K562 (cell line): ENCODE measurements at regions not wholly inside any gene's neighbourhood (a gene's known extent, or its start where the extent isn't known, plus 50 kb on each side); places are given as distances from the start of the nearest gene placed in this dataset.

Source experiments
- ATAC-seq: fragments of 200-7000 bp; cut with Tn5 transposase; 3 replicates; pipeline ENCODE4 v1.9.1; 2020; ENCODE audit warnings: moderate library complexity
- BruUV-seq: library from RNA; stranded (reverse); fragments of 400-500 nt; replicated peaks from 2 replicates; lab custom pipeline; 2021; lab: Mats Ljungman, UMichigan
- CTCF ChIA-PET: fragments of 300-600 bp; formaldehyde crosslinking; extraction: SDS; loops from one replicate; lab custom pipeline; 2021; ENCODE audit warnings: low intra/inter-chr PET ratio; lab: Yijun Ruan, JAX
- POLR2A ChIA-PET: fragments of 300-600, 350-650 bp; sonication (Branson Sonifier 250); formaldehyde crosslinking; extraction: SDS; loops from one replicate; lab custom pipeline; 2021; ENCODE audit warnings: antibody characterized with exemption, inconsistent platforms; lab: Yijun Ruan, JAX
- DNase-seq, 4 experiments: peaks; one replicate each; pipeline versions ENCODE4 v3.0.0 to v3.0.0-alpha.2; 2011 to 2018; ENCODE audit warnings: low spot score in 3 of 4, mixed read lengths in 3 of 4; ENCODE audit errors: extremely low read depth in 1 of 4
- FAIRE-seq: peaks from 2 replicates; lab custom pipeline; 2011; peaks lifted over from hg19 to GRCh38; lab: Jason Lieb, UNC
- H2AFZ ChIP-seq: 2 replicates; pipeline ENCODE4 v1.6.0; 2011; ENCODE audit warnings: low read depth, low read length, control low read depth, inconsistent platforms
- H3K27ac ChIP-seq: fragments of 200-600 bp; 3 replicates; pipeline ENCODE4 v1.8.0; 2011; ENCODE audit warnings: low read depth, mild to moderate bottlenecking, control low read depth, inconsistent platforms, low read length, moderate library complexity, mixed read lengths; ENCODE audit errors: extremely low read depth
- H3K27me3 ChIP-seq, 2 experiments: fragments of 300-600 bp in 1 of 2; 2 replicates in 1 of 2; 3 replicates in 1 of 2; pipeline versions ENCODE4 v1.6.0 to v1.8.0; 2011; ENCODE audit warnings: inconsistent platforms in 2 of 2, low read length in 2 of 2, mild to moderate bottlenecking in 1 of 2, mixed read lengths in 1 of 2, moderate library complexity in 1 of 2; ENCODE audit not compliant: control insufficient read depth in 2 of 2, insufficient read depth in 2 of 2
- H3K36me3 ChIP-seq: fragments of 300-600 bp; 3 replicates; pipeline ENCODE4 v1.8.0; 2011; ENCODE audit warnings: mild to moderate bottlenecking, low read length, inconsistent platforms; ENCODE audit not compliant: control insufficient read depth, insufficient read depth
- H3K4me1 ChIP-seq, 2 experiments: fragments of 200-600 bp in 1 of 2; replicated peaks in 1 of 2; 2 replicates in 1 of 2; 3 replicates in 1 of 2; pipeline versions ENCODE4 v1.5.1 to v1.8.0; 2011; ENCODE audit warnings: inconsistent platforms in 2 of 2, low read length in 2 of 2, mild to moderate bottlenecking in 1 of 2, mixed read lengths in 1 of 2, moderate library complexity in 1 of 2; ENCODE audit not compliant: control insufficient read depth in 2 of 2, insufficient read depth in 2 of 2
- H3K4me2 ChIP-seq: 2 replicates; pipeline ENCODE4 v1.6.1; 2011; ENCODE audit warnings: low read length, control low read depth, inconsistent platforms, mixed read lengths; ENCODE audit not compliant: insufficient read depth
- H3K4me3 ChIP-seq: fragments of 200-600 bp; sonication (generic), shearing (Covaris generic); 2 replicates; pipeline ENCODE4 v1.5.1; 2016; ENCODE audit warnings: control low read depth, inconsistent platforms
- H3K79me2 ChIP-seq: fragments of 200-600 bp; 3 replicates; pipeline ENCODE4 v1.8.0; 2011; ENCODE audit warnings: low read length, inconsistent platforms; ENCODE audit not compliant: control insufficient read depth, insufficient read depth
- H3K9ac ChIP-seq, 2 experiments: 2 replicates each; pipeline versions ENCODE4 v1.6.0 to v1.6.1; 2011; ENCODE audit warnings: low read depth in 2 of 2, low read length in 2 of 2, control low read depth in 1 of 2, inconsistent platforms in 1 of 2, mild to moderate bottlenecking in 1 of 2, mixed read lengths in 1 of 2; ENCODE audit not compliant: insufficient read depth in 1 of 2
- H3K9me1 ChIP-seq: one replicate; pipeline ENCODE4 v1.6.0; 2011; ENCODE audit warnings: inconsistent platforms, mild to moderate bottlenecking, low read length, moderate library complexity; ENCODE audit not compliant: control insufficient read depth, insufficient read depth
- H3K9me3 ChIP-seq: replicated peaks from 2 replicates; pipeline ENCODE4 v1.5.1; 2011; ENCODE audit warnings: low read depth, low read length, inconsistent platforms; ENCODE audit not compliant: control insufficient read depth, insufficient read depth
- H4K20me1 ChIP-seq: replicated peaks from 2 replicates; pipeline ENCODE4 v1.6.1; 2011; ENCODE audit warnings: low read length, inconsistent platforms, mixed read lengths; ENCODE audit not compliant: control insufficient read depth, insufficient read depth
- ARNT ChIP-seq, 2 experiments: fragments of 450-650 bp; IDR thresholded peaks; 2 replicates each; pipeline ENCODE4 v1.6.1; 2016; ENCODE audit warnings: mild to moderate bottlenecking in 1 of 2
- CBFA2T2 ChIP-seq: fragments of 450-650 bp; conservative IDR thresholded peaks from 2 replicates; pipeline ENCODE4 v1.6.1; 2017; ENCODE audit warnings: mild to moderate bottlenecking
- CREM ChIP-seq: IDR thresholded peaks from 2 replicates; pipeline ENCODE4 v1.6.1; 2014; ENCODE audit warnings: antibody characterized with exemption, low read depth
- CTBP1 ChIP-seq: fragments of 450-650 bp; IDR thresholded peaks from 2 replicates; pipeline ENCODE4 v1.6.1; 2016; ENCODE audit warnings: borderline replicate concordance
- EWSR1 ChIP-seq: fragments of 450-650 bp; IDR thresholded peaks from 2 replicates; pipeline ENCODE4 v1.6.1; 2018; ENCODE audit warnings: borderline replicate concordance, mild to moderate bottlenecking, low read depth, moderate library complexity; ENCODE audit not compliant: partially characterized antibody
- FOSL1 ChIP-seq: fragments of 200-800 bp; sonication (Bioruptor generic); conservative IDR thresholded peaks from 2 replicates; pipeline ENCODE4 v1.6.1; 2016; ENCODE audit warnings: missing genetic modification characterization, missing compliant biosample characterization
- HDAC8 ChIP-seq: fragments of 450-650 bp; IDR thresholded peaks from 2 replicates; pipeline ENCODE4 v1.6.1; 2016; ENCODE audit warnings: mild to moderate bottlenecking, missing genetic modification characterization, moderate library complexity, missing compliant biosample characterization
- KDM1A ChIP-seq, 2 experiments: fragments of 450-650 bp; IDR thresholded peaks; 2 replicates each; pipeline ENCODE4 v1.6.1; 2016; ENCODE audit warnings: mild to moderate bottlenecking in 2 of 2
- MAZ ChIP-seq, 2 experiments: fragments of 450-650 bp in 1 of 2; sonication (generic) in 1 of 2; formaldehyde crosslinking; IDR thresholded peaks in 1 of 2; conservative IDR thresholded peaks in 1 of 2; 2 replicates each; pipeline versions ENCODE4 v1.4.0 to v1.5.0; 2020; ENCODE audit warnings: mild to moderate bottlenecking in 1 of 2, missing genetic modification reagents in 1 of 2
- MEIS2 ChIP-seq: fragments of 450-650 bp; IDR thresholded peaks from 2 replicates; pipeline ENCODE4 v1.6.1; 2014; ENCODE audit warnings: mild to moderate bottlenecking; ENCODE audit not compliant: partially characterized antibody
- MYC ChIP-seq, 2 experiments: fragments of 250-450 bp in 1 of 2; sonication (Bioruptor Pico) in 1 of 2; IDR thresholded peaks; 2 replicates each; pipeline versions ENCODE4 v1.5.1 to v1.6.1; 2012 to 2021; ENCODE audit warnings: low read depth in 2 of 2, borderline replicate concordance in 1 of 2, improper control_type of control experiment in 1 of 2, low read length in 1 of 2, mild to moderate bottlenecking in 1 of 2, moderate library complexity in 1 of 2
- NBN ChIP-seq: fragments of 450-650 bp; IDR thresholded peaks from 2 replicates; pipeline ENCODE4 v1.6.1; 2016; ENCODE audit warnings: low read depth, mild to moderate bottlenecking
- PRMT5 ChIP-seq: sonication (generic); formaldehyde crosslinking; IDR thresholded peaks from 2 replicates; pipeline ENCODE4 v1.5.0; 2020; ENCODE audit warnings: missing genetic modification reagents
- RAD51 ChIP-seq: fragments of 450-650 bp; IDR thresholded peaks from 2 replicates; pipeline ENCODE4 v1.7.1; 2016; ENCODE audit warnings: low read depth, mild to moderate bottlenecking, borderline replicate concordance
- SMARCA4 ChIP-seq: fragments of 450-650 bp; IDR thresholded peaks from 2 replicates; pipeline ENCODE4 v1.6.1; 2016
- ZEB2 ChIP-seq: fragments of 450-650 bp; IDR thresholded peaks from 2 replicates; pipeline ENCODE4 v1.6.1; 2016
- ZNF444 ChIP-seq: fragments of 250-450 bp; sonication (Bioruptor Pico); IDR thresholded peaks from 2 replicates; pipeline ENCODE4 v1.4.0; 2020; ENCODE audit warnings: mild to moderate bottlenecking, moderate library complexity
- WGBS: fragments of 100-300 bp; shearing (Covaris generic); methylation state at CpG from one replicate; pipeline ENCODE4 v1.1.6; 2016; ENCODE audit warnings: low coverage, mixed read lengths; ENCODE audit not compliant: insufficient coverage; ENCODE audit errors: missing lambda C conversion rate; 5-methylcytosine and 5-hydroxymethylcytosine counted together
- in situ Hi-C: fragments of 300-500 bp; cut with MboI; formaldehyde crosslinking; loops from 4 replicates; pipeline ENCODE4 v1.15.0; 2018; ENCODE audit warnings: inconsistent platforms, mixed read lengths
- intact Hi-C: fragments of 100-400 bp; cut with micrococcal nuclease; formaldehyde crosslinking; loops from 2 replicates; pipeline ENCODE4 v1.14.2; 2022
- TF ChIP-seq, protein P1 (sequence below), 2 experiments: fragments of 450-650 bp in 1 of 2; sonication (generic) in 1 of 2; formaldehyde crosslinking in 1 of 2; IDR thresholded peaks in 1 of 2; conservative IDR thresholded peaks in 1 of 2; 2 replicates each; pipeline versions ENCODE4 v1.6.1 to v1.8.1; 2016 to 2023; ENCODE audit warnings: mild to moderate bottlenecking in 2 of 2, moderate library complexity in 2 of 2, inconsistent platforms in 1 of 2, missing genetic modification reagents in 1 of 2
- TF ChIP-seq, protein P2 (sequence below), 2 experiments: fragments of 200-800 bp in 1 of 2; sonication (Bioruptor generic) in 1 of 2; sonication (generic) in 1 of 2; formaldehyde crosslinking in 1 of 2; IDR thresholded peaks in 1 of 2; conservative IDR thresholded peaks in 1 of 2; 2 replicates each; pipeline versions ENCODE4 v1.5.0 to v1.6.1; 2016 to 2020; ENCODE audit warnings: missing compliant biosample characterization in 1 of 2, missing genetic modification characterization in 1 of 2, missing genetic modification reagents in 1 of 2

DNA sequence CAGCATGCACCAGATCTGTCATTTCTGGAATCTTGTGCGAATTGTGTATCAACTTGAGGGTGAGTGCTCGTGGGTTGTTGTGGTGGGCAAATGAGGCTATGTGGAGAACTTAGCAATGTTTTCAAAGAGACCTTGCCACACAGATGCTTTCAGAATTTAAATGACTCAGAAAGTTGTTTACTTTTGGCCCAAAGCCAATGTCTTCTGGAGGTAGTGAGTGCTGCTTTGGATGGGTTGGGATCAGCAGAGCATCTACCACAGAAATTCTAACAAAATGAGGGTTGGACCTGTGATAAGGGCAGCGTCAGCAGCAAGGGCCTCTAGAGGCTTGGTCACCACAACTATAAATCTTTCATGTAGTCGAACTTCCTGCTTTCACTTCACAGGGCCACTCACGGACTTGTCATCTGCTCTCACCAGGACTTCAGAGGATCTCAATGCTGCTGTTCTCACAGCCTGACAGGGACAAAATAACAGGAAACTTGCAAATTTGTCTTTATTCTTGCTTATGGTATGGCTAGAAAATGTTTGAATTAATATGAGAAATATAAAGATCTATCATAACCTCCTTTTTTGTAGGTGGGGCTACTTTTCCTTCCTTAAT, 111.4 kb downstream of the DACT1 start:
- BruUV-seq = no TSS peak
- H4K20me1 ChIP-seq = no peaks in the 10 kb centered on the region
- H3K9me1 ChIP-seq = no peaks in the 10 kb centered on the region
- no peaks in the 10 kb centered on the region for H3K27me3 ChIP-seq
- H2AFZ ChIP-seq = peak overlapping the region; percentile 75; the same call in 1 of the 2 replicates
- peaks cover 6 to 14% of the 10 kb centered on the region in 2 experiments; a peak in 4 of 5 replicates for H3K4me1 ChIP-seq
- 5% methylated on average over 5 of the region's 5 CpGs for WGBS
- intact Hi-C loops (no loop called here), in situ Hi-C loops (no loop called here)
- no peak overlapping the region for H3K4me3 ChIP-seq
- no peak overlapping the region; a peak in 1 of 4 replicates for H3K9ac ChIP-seq
- ChIA-PET POLR2A (no interaction called here), CTCF (no interaction called here)
- no peaks in the 10 kb centered on the region for H3K79me2 ChIP-seq
- FAIRE-seq (peak; percentile 95), DNase-seq (peak; percentile 19 to 73 (median 42)), ATAC-seq (peak; percentile 93)
- no peaks in the 10 kb centered on the region for H3K36me3 ChIP-seq
- H3K9me3 ChIP-seq = no peaks in the 10 kb centered on the region
- H3K27ac ChIP-seq = peak overlapping the region; percentile 32; the same call in 1 of the 3 replicates
- peak overlapping the region; percentile 46; the same call in 1 of the 2 replicates for H3K4me2 ChIP-seq
- TF ChIP-seq MEIS2 (peak; percentile 99), KDM1A (IDR thresholded peaks at IDR 0.05) (0 out of 4 replicates have a peak, but pooled peaks of 1 of the 2 experiments have one; percentile 18), FOSL1 (peak; percentile 82), PRMT5 (CRISPR knock-in tag) (no peak), EWSR1 (no peak), ZNF444 (CRISPR knock-in tag) (no peak), HDAC8 (tag) (no peak), NBN (0 out of 2 replicates have a peak, but pooled peaks have one; percentile 24), RAD51 (no peak), ZEB2 (0 out of 2 replicates have a peak, but pooled peaks have one; percentile 38), MYC (IDR thresholded peaks at IDR 0.05; ENCODE audit: low read depth, low read length) (0 out of 2 replicates have a peak, but pooled peaks have one; percentile 38), MYC (CRISPR knock-in tag; IDR thresholded peaks at IDR 0.05; ENCODE audit: borderline replicate concordance, low read depth) (no peak), CBFA2T2 (0 out of 2 replicates have a peak, but pooled peaks have one; percentile 7), CREM (peak; percentile 70), ARNT (IDR thresholded peaks at IDR 0.05) (no peak), SMARCA4 (peak; percentile 51; the same call in 1 of the 2 replicates), MAZ (CRISPR knock-in tag; conservative IDR thresholded peaks at IDR 0.05 in 1 of 2, IDR thresholded peaks at IDR 0.05 in 1 of 2) (peak in 1 of 2 experiments; percentile 35; a peak in 1 of 4 replicates), CTBP1 (peak; percentile 92)
- TF ChIP-seq, protein P1, sequence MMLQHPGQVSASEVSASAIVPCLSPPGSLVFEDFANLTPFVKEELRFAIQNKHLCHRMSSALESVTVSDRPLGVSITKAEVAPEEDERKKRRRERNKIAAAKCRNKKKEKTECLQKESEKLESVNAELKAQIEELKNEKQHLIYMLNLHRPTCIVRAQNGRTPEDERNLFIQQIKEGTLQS (IDR thresholded peaks at IDR 0.05) = peak; percentile 47; the same call in 1 of the 2 replicates
- TF ChIP-seq, protein P1 (CRISPR knock-in tag; conservative IDR thresholded peaks at IDR 0.05) = no peak
- TF ChIP-seq, protein P2, sequence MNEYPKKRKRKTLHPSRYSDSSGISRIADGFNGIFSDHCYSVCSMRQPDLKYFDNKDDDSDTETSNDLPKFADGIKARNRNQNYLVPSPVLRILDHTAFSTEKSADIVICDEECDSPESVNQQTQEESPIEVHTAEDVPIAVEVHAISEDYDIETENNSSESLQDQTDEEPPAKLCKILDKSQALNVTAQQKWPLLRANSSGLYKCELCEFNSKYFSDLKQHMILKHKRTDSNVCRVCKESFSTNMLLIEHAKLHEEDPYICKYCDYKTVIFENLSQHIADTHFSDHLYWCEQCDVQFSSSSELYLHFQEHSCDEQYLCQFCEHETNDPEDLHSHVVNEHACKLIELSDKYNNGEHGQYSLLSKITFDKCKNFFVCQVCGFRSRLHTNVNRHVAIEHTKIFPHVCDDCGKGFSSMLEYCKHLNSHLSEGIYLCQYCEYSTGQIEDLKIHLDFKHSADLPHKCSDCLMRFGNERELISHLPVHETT (CRISPR knock-in tag; conservative IDR thresholded peaks at IDR 0.05 in 1 of 2, IDR thresholded peaks at IDR 0.05 in 1 of 2) = peak in 1 of 2 experiments; percentile 48; a peak in 1 of 4 replicates
